HCT116 (cell line): ENCODE measurements at regions not wholly inside any gene's neighbourhood (a gene's known extent, or its start where the extent isn't known, plus 50 kb on each side); places are given as distances from the start of the nearest gene placed in this dataset.

Experiments used
- ATAC-seq: fragments of 200-7000 bp; cut with Tn5 transposase; 2 replicates; pipeline ENCODE4 v1.9.1; 2020; ENCODE audit warnings: mild to moderate bottlenecking, moderate library complexity
- BruUV-seq: library from RNA; stranded (reverse); fragments of 400-500 nt; replicated peaks from 2 replicates; lab custom pipeline; 2021; lab: Mats Ljungman, UMichigan
- CTCF ChIA-PET: fragments of 300-600 bp; sonication (Branson Sonifier 250); formaldehyde crosslinking; loops from one replicate; lab custom pipeline; 2021; ENCODE audit warnings: antibody characterized with exemption; lab: Charles Lee
- POLR2A ChIA-PET: fragments of 300-600, 350-600 bp; sonication (Branson Sonifier 250); formaldehyde crosslinking; loops from one replicate; lab custom pipeline; 2021; ENCODE audit warnings: antibody characterized with exemption; lab: Charles Lee
- RAD21 ChIA-PET, 2 experiments: fragments of 300-600 bp; sonication (Branson Sonifier 250); formaldehyde crosslinking; loops; one replicate each; lab custom pipeline; 2023; ENCODE audit warnings: low total read pairs in 2 of 2; ENCODE audit not compliant: uncharacterized antibody in 2 of 2, unreplicated experiment in 2 of 2, low non-redundant PET in 1 of 2; lab: Charles Lee
- DNase-seq: peaks from one replicate; pipeline ENCODE4 v3.0.0-alpha.2; 2010; ENCODE audit warnings: low read depth, low spot score
- H2AFZ ChIP-seq: fragments of 200-600 bp; shearing (Covaris generic), sonication (generic); 2 replicates; pipeline ENCODE4 v1.6.1; 2017; ENCODE audit warnings: low read depth, mixed run types, mixed read lengths, antibody characterized with exemption, low read length; ENCODE audit not compliant: poor library complexity, severe bottlenecking
- H3K27ac ChIP-seq: 2 replicates; pipeline ENCODE4 v1.5.1; 2012; ENCODE audit warnings: low read depth, low read length
- H3K27me3 ChIP-seq: fragments of 200-600 bp; sonication (generic); 2 replicates; pipeline ENCODE4 v1.6.1; 2016; ENCODE audit warnings: mixed run types, low read length, mixed read lengths; ENCODE audit not compliant: insufficient read depth
- H3K36me3 ChIP-seq, 2 experiments: fragments of 200-500 bp in 1 of 2; fragments of 200-600 bp in 1 of 2; sonication (Bioruptor generic) in 1 of 2; sonication (generic) in 1 of 2; 2 replicates each; pipeline versions ENCODE4 v1.5.1 to v1.6.1; 2014 to 2016; ENCODE audit warnings: low read length in 2 of 2, inconsistent platforms in 1 of 2, mixed read lengths in 1 of 2, mixed run types in 1 of 2; ENCODE audit not compliant: insufficient read depth in 2 of 2, control insufficient read depth in 1 of 2
- H3K4me1 ChIP-seq, 2 experiments: fragments of 200-600 bp in 1 of 2; sonication (generic) in 1 of 2; 2 replicates each; pipeline versions ENCODE4 v1.5.1 to v1.6.1; 2012 to 2017; ENCODE audit warnings: low read length in 2 of 2, inconsistent platforms in 1 of 2, mild to moderate bottlenecking in 1 of 2, mixed read lengths in 1 of 2, mixed run types in 1 of 2, moderate library complexity in 1 of 2; ENCODE audit not compliant: insufficient read depth in 2 of 2, control insufficient read depth in 1 of 2
- H3K4me2 ChIP-seq: fragments of 200-600 bp; sonication (generic); 2 replicates; pipeline ENCODE4 v1.6.1; 2017; ENCODE audit warnings: mixed run types, low read length, mixed read lengths
- H3K4me3 ChIP-seq, 2 experiments: fragments of 200-600 bp in 1 of 2; sonication (generic) in 1 of 2; replicated peaks in 1 of 2; 2 replicates each; pipeline ENCODE4 v1.5.1; 2011 to 2016; ENCODE audit warnings: low read length in 2 of 2, control low read depth in 1 of 2, low read depth in 1 of 2, mild to moderate bottlenecking in 1 of 2, mixed read lengths in 1 of 2, mixed run types in 1 of 2
- H3K79me2 ChIP-seq: fragments of 200-600 bp; sonication (generic); 2 replicates; pipeline ENCODE4 v1.6.1; 2017; ENCODE audit warnings: mild to moderate bottlenecking, mixed run types, low read length, moderate library complexity, mixed read lengths; ENCODE audit not compliant: insufficient read depth
- H3K9ac ChIP-seq: fragments of 200-600 bp; sonication (generic); 2 replicates; pipeline ENCODE4 v1.6.1; 2016; ENCODE audit warnings: low read length, mixed read lengths
- H3K9me2 ChIP-seq: fragments of 200-600 bp; sonication (generic), shearing (Covaris generic); 2 replicates; pipeline ENCODE4 v1.6.1; 2017; ENCODE audit warnings: mixed run types, mild to moderate bottlenecking, moderate library complexity; ENCODE audit not compliant: insufficient read depth
- H3K9me3 ChIP-seq, 2 experiments: fragments of 200-500 bp in 1 of 2; fragments of 200-600 bp in 1 of 2; sonication (Bioruptor generic) in 1 of 2; sonication (generic) in 1 of 2; 2 replicates each; pipeline ENCODE4 v1.6.1; 2014 to 2017; ENCODE audit warnings: low read length in 2 of 2, mixed read lengths in 2 of 2, inconsistent platforms in 1 of 2, low read depth in 1 of 2, mild to moderate bottlenecking in 1 of 2, mixed run types in 1 of 2, moderate library complexity in 1 of 2; ENCODE audit not compliant: control insufficient read depth in 1 of 2, insufficient read depth in 1 of 2
- H4K20me1 ChIP-seq: fragments of 200-600 bp; sonication (generic), shearing (Covaris generic); 2 replicates; pipeline ENCODE4 v1.6.1; 2017; ENCODE audit warnings: mixed run types, mild to moderate bottlenecking, moderate library complexity; ENCODE audit not compliant: insufficient read depth
- CEBPB ChIP-seq: IDR thresholded peaks from 2 replicates; pipeline ENCODE4 v1.6.1; 2012; ENCODE audit warnings: low read depth
- EGR1 ChIP-seq: IDR thresholded peaks from 2 replicates; pipeline ENCODE4 v1.6.1; 2012; ENCODE audit warnings: low read depth
- EZH2phosphoT487 ChIP-seq: fragments of 200-600 bp; IDR thresholded peaks from 2 replicates; pipeline ENCODE4 v1.6.1; 2018; ENCODE audit warnings: antibody characterized with exemption, borderline replicate concordance
- POLR2A ChIP-seq: IDR thresholded peaks from 2 replicates; pipeline ENCODE4 v1.7.0; 2011; ENCODE audit warnings: borderline replicate concordance; ENCODE audit not compliant: insufficient read depth, insufficient read length; ENCODE audit errors: extremely low read depth
- TCF7L2 ChIP-seq: IDR thresholded peaks from 2 replicates; pipeline ENCODE4 v1.7.0; 2011; ENCODE audit warnings: borderline replicate concordance, inconsistent platforms; ENCODE audit not compliant: insufficient read depth, insufficient read length; ENCODE audit errors: extremely low read depth
- intact Hi-C: fragments of 100-400 bp; cut with micrococcal nuclease; formaldehyde crosslinking; loops from 2 replicates; pipeline ENCODE4 v1.10.0; 2022
- TF ChIP-seq, protein P1 (sequence below), 3 experiments: fragments of 200-600 bp in 1 of 3; sonication (generic) in 1 of 3; IDR thresholded peaks in 2 of 3; conservative IDR thresholded peaks in 1 of 3; 2 replicates each; pipeline ENCODE4 v1.5.1; 2012 to 2017; ENCODE audit warnings: low read depth in 2 of 3, low read length in 2 of 3, antibody characterized with exemption in 1 of 3, borderline replicate concordance in 1 of 3, control low read depth in 1 of 3, mild to moderate bottlenecking in 1 of 3, mixed read lengths in 1 of 3, mixed run types in 1 of 3, moderate library complexity in 1 of 3; ENCODE audit not compliant: insufficient read depth in 1 of 3

DNA sequence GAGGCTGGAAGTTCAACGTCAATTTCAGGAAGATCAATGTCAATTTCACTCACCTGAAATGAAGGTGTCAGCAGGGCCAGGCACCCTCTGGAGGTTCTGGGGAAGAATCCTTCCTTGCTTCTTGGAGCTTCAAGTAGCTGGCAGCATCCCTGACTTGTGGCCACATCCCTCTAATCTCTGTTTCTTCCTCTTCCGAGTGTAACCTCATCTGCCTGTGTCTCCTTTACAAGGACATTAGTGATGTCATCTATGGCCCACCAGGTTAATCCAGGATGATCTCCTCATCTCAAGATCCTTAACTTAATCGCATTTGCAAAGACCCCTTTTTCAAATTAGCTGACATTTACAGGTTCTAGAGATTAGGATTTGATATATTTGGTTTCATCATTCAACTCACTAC, 240.8 kb upstream of the MTNR1B start (continued):
- TF ChIP-seq EGR1 (no peak), CEBPB (no peak), TCF7L2 (no peak), POLR2A (no peak)
- TF ChIP-seq, protein P1, sequence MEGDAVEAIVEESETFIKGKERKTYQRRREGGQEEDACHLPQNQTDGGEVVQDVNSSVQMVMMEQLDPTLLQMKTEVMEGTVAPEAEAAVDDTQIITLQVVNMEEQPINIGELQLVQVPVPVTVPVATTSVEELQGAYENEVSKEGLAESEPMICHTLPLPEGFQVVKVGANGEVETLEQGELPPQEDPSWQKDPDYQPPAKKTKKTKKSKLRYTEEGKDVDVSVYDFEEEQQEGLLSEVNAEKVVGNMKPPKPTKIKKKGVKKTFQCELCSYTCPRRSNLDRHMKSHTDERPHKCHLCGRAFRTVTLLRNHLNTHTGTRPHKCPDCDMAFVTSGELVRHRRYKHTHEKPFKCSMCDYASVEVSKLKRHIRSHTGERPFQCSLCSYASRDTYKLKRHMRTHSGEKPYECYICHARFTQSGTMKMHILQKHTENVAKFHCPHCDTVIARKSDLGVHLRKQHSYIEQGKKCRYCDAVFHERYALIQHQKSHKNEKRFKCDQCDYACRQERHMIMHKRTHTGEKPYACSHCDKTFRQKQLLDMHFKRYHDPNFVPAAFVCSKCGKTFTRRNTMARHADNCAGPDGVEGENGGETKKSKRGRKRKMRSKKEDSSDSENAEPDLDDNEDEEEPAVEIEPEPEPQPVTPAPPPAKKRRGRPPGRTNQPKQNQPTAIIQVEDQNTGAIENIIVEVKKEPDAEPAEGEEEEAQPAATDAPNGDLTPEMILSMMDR (IDR thresholded peaks at IDR 0.05 in 2 of 3, conservative IDR thresholded peaks at IDR 0.05 in 1 of 3; ENCODE audit: borderline replicate concordance in 1 of 3, insufficient read depth in 1 of 3, low read depth in 2 of 3, low read length in 2 of 3) = no peak
- TF ChIP-seq, all 23 proteins: peak for 0

DNA sequence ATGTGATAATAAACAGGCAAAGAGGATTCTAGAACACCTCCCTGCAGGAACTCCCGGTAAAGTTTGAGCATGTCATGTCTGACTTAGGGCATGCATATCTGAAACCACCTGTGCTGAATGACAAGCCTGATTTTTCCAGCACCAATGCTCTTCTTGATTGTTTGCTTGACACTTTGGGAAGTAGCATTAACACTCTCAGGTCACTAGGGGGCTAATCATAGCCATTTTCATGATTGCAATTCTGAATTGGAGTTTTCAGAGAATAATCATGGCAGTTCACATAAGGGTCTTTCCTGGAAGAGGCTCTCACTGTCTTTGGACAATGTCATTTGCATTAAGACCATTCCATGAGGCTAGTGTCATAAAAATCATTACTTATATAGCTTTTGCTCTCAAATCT, 234.4 kb upstream of the MTNR1B start:
- DNase-seq = no peak
- H3K4me1 ChIP-seq = no peaks in the 10 kb centered on the region
- H3K4me2 ChIP-seq = no peak overlapping the region
- ATAC-seq = no peak
- no peaks in the 10 kb centered on the region for H3K36me3 ChIP-seq
- no peaks in the 10 kb centered on the region for H3K9me2 ChIP-seq
- H3K27me3 ChIP-seq = no peaks in the 10 kb centered on the region
- no peaks in the 10 kb centered on the region for H3K79me2 ChIP-seq
- ChIA-PET CTCF (no interaction called here), RAD21 (no interaction called here), POLR2A (no interaction called here)
- TF ChIP-seq EZH2phosphoT487 = no peak
- TF ChIP-seq, protein P1 (IDR thresholded peaks at IDR 0.05 in 2 of 3, conservative IDR thresholded peaks at IDR 0.05 in 1 of 3; ENCODE audit: borderline replicate concordance in 1 of 3, insufficient read depth in 1 of 3, low read depth in 2 of 3, low read length in 2 of 3) = peak in 2 of 3 experiments; percentile 45 to 49; a peak in 4 of 6 replicates
- no peaks in the 10 kb centered on the region for H3K9me3 ChIP-seq
- no peak overlapping the region for H2AFZ ChIP-seq
- no TSS peak for BruUV-seq
- H3K4me3 ChIP-seq = no peak overlapping the region
- no peak overlapping the region for H3K9ac ChIP-seq
- H4K20me1 ChIP-seq = no peaks in the 10 kb centered on the region
- no peak overlapping the region for H3K27ac ChIP-seq
- intact Hi-C loops = loop anchor here (10.0 kb wide), 1 partner anchor 490 kb away; no protein-coding TSS in a partner anchor
